Caki2 (cell line): ENCODE measurements at regions not wholly inside any gene's neighbourhood (a gene's known extent, or its start where the extent isn't known, plus 50 kb on each side); places are given as distances from the start of the nearest gene placed in this dataset.

Experiments
- DNase-seq: peaks from one replicate; pipeline ENCODE4 v3.0.0-alpha.2; 2015; ENCODE audit warnings: low read depth
- in situ Hi-C: cut with HindIII; loops from 2 replicates; pipeline ENCODE4 v1.10.0; 2016; ENCODE audit warnings: low sequenced_read_pairs, low pct_unique_long_range_greater_than_20kb, mixed read lengths

GRCh38 chr11:10622957-10623791, 54.7 kb upstream of the LYVE1 start:
- no peak for DNase-seq
- in situ Hi-C loops = no loop called here

DNA sequence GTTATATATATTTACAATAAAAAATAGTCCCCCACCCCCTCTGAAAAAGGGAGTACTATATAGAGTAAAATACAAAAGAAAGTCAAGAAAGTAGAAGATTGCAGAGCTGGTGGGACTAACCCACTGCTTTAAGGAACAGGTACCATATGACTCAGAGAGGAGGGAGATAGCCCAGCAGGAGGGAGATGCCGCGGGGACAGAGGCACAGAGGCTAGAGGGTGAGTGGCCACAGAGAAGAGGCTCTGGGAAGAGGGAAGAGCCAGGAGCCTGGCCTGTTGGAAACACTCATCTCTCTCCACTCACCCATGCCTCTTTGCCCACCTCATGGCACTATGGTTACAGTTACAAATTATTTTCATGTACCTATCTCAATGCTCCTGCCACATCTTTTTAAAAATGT, 53.6 kb upstream of the LYVE1 start:
- in situ Hi-C loops = no loop called here
- no peak for DNase-seq

DNA sequence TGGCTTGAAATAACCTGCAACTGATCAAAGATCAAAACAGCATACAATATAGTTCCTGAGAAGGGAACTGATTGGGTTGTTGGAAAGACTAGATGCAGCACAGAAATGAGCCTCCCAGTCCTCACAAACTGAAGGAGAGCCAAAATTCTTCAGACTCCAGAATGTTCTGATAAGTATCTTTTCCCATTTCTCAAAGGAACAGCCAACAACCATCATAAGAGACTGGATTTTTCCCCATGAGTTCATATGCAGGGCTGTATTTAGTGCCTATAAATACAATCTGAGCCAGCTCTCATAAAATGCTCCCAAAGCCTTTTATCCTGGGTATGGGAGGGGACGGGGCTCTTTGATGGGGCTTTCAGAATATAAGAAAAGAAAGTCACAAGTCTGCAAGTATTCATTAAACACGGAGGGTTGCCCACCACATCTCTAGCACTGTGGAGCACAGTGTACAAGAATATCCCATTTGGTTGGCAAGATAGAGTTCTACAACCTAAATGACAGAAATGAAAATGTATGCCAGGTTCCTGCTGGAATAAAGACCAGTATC, 50.7 kb upstream of the LYVE1 start:
- in situ Hi-C loops = no loop called here
- no peak for DNase-seq

GRCh38 chr11:10618490-10618889, 50.0 kb upstream of the LYVE1 start:
- in situ Hi-C loops = no loop called here
- no peak for DNase-seq
